Right forelimb (tissue), 1 donor: ENCODE measurements at regions not wholly inside any gene's neighbourhood (a gene's known extent, or its start where the extent isn't known, plus 50 kb on each side); places are given as distances from the start of the nearest gene placed in this dataset.

Source experiments
- DNase-seq: peaks from one replicate; pipeline ENCODE4 v3.0.0-alpha.2; 2018

DNA sequence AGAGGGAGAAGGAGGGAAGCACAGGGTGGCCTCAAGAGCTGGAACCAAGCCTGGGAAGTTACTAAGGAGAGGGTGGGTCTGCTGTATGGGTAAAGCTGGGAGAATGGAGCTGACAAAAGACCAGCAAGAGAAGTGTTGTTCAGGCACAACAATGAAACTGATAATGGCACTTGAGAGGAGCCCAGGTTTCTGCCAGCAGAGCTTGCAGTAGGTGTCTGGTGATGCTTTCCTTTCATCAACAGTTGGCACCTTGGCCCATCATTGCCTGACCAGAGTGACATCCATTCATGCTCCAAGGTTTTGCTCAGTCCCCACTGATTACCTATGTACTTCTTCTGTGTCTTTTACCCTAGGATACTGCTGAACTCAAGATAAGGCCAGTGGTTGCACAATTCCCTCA lies 92.9 kb upstream of the CXCR4 start:
- no peak for DNase-seq

DNA sequence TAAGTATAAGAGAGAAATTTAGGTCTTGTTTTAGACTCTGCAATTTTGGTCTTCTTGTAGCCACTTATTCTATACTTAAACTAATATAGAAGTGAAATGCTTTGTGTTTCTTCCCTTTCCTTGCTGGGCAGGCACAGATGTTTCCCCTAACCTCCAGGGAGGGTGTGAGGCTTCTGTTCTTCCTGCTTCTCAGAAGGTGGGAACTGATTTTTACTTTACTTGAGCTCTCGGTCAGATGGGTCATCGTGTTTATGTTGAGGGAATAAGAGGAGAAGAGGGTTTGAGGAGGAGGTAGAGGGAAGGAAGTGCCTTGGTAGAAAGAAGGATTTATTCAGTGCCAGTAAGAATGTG lies 92.5 kb upstream of the CXCR4 start:
- no peak for DNase-seq

DNA sequence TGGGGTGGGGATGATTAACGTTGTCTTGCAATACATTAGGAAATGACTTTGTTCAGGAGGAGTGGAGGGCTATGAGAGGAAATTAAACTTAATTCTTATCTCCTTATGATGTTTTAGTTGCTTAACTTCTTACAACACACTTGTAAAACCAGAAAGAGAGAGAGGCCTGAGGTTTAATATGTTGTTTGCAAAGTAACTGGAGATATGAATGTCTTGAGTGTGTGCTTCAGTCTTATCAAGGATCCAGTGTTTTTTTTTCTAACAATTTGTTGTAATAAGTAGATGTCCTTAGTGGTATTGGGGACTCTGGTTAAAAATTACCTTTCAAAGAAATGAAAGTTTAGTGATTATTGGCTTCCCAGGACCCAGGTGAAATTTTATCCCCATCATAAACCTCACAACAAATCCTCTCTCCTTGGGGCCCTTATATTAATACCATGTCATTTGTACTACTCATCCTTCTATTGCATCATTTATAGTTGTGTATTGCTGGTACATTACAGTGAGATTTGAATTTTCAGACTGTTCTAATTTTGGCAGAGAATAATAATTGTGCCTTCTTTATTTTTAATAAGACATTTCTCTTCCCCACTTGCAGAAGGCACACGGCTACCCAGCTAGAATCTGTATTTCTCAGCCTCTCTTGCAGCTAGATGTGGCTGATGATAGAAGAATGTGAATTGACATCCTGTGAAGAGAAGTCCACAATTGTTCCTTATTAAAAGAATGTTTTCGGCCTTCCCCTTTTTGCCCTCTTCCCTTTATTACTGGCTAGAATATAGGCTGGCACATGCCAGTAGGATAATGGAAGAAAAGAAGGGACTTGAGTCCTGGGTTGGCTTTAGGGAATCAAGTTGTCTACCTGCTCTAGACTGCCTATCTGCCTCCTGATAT lies 91.9 kb upstream of the CXCR4 start:
- no peak for DNase-seq

DNA sequence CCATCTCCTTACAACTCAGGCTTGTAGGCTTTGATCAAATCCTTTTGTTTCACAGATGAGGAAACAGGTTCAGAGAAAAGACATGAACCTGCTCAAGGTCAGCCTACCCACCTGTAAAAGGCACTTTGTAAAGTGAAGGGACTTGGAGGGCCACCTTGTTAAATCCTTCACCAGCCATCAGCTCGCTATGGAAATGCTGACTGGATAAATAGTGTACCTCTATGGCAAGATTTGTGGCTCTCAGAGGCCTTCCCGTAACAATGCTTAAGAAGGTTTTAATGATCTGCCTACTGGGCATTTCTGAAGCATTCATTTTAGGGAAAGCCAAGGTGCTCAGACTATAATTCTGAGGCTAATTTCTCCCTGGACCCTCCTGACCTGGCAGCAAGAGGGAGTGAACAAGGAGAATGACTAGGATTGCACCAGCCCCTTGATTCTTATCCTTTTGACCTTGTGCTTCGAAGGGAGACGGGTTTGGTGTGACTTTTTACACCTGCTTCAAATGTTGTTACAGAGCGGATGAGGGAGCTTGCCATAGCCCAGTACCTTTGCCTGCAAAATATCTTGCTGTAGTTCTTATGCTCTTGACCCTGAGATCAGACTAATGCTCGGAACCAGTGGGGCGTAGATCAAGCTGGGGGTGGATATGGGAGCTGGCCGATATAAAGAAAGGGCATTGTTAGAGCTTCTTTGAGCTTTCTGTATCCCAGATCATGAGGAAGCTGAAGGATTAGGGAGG lies 90.9 kb upstream of the CXCR4 start:
- DNase-seq, result no peak

DNA sequence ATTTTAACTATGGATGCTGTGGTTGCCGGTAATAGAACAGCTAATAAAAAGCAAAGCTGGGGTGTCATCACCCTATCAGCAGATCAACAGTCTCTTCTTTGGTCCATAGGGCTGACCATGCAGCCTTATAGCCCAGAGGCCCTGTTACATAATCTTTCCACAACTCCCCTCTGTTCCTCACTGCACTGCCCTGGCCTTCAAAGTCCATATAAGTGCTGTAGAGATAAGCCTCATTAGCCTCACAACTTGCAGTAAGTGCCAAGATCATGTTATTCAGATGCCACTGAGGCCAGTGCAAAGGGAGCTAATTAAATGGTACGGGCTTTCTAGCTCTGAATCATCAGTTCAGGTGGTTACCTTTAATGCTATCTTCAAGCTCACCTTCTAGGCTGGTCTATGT lies 89.7 kb upstream of the CXCR4 start:
- DNase-seq, result no peak

DNA sequence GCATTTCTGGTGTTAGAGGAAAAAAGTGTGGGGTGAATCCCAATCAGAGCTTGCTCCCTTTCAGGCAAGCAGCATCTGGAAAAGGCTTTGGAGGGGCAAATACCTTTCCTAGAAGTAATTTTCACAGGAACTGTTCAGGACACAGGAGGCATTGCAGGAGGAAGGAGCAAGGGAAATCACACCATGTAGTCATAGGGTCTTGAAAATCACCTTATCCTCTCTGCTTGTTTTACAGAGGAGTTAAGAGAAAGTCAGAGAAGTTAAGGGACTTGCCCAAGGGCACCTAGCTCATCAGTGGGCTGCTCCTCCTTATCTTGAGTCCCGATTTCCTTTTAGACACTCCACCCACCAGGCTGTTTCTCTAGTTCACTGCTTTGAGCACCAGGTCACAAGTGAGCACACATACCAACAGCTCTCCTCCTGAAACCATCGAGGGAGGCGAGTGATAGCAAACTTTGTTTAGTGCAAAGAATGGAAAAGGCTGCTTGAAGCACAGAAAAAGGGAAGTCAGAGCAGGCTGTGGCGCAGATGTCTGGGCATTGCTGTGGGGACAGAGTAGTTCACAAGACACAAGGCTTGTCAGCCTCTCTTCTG lies 89.2 kb upstream of the CXCR4 start:
- DNase-seq, result no peak

DNA sequence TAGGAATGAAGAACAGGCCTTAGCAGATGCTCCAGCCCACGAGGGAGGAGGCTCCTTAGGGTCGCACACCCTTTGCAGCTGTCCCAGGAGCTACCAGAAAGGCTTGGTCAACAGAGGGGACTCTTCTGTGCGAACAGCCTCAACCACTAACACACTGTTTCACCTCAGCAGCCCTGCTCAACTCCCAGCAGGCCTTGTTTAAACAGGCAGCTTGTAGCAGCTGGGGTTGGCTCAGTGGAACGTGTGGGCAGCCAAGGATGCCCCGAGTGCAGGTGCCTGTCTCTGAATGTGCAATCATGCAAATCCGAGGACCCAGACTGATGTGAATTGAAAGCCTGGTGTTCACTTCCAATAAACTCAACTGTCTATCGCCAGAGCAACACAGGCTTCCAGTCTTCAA lies 88.7 kb upstream of the CXCR4 start:
- DNase-seq, result no peak

DNA sequence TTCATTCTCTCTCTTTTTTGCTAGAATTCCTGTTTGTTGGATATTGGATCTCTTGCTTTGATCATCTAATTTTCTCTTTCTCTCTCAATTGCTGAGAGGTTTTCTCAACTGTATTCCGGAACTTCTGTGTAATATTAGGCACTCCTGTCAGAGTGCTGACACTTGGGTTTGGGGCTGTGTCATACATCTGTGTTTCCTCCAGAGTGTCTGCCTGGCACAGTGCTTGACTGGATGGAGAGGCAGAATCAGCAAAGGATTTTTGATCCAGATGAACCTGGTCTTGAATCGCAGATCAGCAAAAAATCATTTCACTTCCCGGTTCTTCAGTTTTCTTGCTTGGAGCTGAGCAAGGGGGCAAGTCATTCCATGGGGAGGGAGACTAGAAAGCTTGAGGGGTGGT lies 87.7 kb upstream of the CXCR4 start:
- DNase-seq, result no peak

DNA sequence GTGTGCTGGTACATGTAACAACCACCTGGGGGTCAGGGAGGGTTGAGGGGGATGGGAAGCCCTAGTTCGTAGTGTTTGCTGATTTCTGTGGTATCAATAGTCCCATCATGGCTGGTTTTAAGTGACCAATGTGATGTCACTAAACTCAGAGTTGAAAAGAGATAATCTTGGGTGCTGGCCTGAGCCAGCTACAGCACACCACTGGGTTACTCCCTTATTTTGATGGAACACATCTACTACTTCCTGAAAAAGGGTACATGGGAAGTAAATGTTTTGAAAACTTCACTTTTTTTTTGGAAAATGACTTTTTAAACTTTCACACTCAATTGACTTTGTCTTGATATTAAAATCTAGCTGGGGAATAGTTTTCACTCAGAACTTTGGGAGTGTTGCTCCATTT lies 87.0 kb upstream of the CXCR4 start:
- no peak for DNase-seq

DNA sequence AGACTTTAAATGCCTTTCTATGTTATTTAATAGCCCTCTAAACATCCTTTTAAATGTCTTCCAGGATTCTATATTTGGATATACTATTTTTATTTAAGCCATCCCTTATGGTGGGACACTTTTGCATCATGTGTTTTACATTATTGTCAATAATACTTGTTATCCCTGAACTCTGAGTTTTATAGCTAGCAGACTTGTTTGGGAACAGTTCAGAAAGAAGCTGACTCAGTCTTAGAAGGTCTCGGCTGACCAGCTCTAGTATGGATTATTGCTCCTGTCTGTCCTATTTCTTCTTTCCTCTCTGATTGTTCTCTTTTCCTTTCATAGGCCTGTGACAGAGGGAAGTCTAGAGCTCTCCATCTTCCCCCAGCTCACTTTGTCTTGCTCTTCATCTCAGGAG lies 77.3 kb upstream of the CXCR4 start:
- no peak for DNase-seq

DNA sequence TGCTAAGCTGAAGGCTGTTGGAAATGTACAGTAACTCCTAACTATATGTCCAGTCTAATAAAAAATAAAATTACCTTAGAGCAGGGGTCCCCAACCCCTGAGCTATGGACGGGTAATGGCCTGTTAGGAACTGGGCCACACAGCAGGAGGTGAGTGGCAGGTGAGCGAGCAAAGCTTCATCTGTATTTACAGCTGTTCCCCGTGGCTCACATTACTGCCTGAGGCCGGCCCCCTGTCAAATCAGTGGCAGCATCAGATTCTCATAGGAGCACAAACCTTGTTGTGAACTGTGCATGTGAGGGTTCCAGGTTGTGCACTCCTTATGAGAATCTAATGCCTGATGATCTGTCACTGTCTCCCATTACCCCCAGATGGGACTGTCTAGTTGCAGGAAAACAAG lies 73.1 kb upstream of the CXCR4 start:
- no peak for DNase-seq

DNA sequence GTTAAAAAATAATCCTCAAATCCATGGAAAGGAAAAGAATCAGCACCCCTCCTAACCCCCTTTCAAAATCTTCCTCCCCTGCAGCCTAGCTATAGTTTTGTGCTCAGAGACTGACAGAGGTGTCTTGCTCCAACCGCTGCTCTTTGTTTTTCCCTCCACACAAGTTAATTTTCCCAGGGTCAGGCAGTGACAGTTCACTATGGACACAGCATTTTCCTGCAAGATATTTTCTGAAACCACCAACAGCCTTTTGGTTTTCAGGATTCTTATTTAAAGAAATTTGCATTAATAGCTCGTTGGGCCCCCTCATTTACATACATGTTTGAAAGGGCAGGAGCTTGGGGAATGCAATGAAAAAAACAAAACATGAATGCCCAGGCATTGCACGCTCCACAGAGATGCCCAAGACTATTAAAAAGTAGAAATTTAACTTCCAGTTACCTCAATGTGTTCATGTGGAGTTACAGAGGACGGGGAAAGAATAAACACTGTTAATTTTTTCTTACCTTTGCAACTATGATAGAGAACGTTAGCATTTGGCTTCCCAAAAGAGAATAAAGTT lies 71.4 kb upstream of the CXCR4 start:
- no peak for DNase-seq

DNA sequence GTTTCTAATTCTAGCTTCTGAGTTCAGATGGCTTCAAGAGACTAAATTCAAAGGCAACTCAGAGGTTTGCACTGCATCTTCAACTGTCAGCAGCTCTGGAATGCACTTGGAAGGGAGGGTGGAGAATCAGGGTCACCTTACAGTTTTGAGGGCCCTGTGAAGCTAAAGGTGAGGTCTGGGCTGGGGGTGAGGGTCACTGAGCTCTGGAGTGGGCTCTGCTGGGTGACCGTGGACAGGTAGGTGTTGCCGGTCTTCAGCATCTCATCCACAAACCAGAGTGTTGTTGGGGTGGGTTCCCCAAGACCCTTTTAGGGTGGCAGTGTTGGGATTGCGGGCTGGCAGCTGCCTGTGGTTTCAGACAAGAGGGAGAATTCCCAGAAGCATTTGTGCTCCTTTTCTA lies 70.1 kb upstream of the CXCR4 start:
- no peak for DNase-seq

DNA sequence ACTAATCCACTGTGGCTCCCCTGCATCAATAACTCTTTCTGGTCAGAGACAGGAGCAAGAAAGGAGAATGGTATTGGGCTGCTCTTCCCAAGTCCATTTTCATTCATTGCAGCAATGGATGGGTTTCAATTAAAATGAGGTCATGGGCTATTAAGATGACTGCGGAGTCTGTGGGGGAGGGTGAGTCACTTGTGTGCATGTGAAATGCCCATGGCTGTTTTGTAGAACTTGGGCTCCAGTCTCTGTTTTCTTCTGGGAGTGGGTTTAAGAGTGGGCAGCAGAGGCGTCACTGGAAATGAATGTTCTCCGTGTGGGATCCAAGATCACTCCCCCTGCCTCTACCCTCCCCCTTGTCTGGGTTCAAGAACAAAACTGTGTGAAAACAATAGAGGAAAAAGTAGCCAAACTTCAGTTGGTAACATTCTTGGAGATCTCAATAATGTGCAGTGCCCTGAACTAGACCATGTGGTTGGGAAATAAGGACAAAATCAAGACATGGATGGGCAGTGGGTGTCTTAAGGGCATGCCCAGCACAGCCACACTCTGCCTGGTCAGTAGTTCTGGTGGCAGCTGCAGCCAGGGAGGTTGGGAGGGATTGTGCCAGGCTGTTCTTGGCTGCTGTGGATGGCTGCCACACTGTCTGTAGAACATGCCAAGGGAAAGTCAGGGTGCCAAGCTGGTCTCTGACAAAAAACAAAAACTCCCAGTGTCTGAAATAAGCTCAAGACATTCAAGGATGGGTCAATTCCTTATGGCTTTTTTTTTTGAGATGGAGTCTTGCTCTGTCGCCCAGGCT lies 68.2 kb upstream of the CXCR4 start:
- no peak for DNase-seq

DNA sequence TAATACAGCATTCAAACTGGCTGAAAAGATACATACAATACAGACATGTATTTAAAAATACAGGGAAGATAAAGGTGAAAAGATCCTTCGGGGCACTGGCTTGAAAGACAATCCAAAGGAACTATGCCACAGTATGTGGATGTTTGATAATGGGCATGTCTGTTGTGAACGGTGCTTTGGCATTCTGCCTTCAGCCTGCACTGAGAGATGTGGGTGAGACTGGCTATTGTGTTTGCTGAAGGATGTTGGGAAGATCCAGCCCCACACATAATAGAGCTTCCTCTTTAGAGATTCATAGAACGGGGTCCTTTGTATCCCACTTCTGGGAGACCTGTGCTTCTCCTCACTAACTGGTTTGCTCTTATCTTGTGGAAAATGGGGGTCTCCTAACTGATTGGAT lies 65.1 kb upstream of the CXCR4 start:
- DNase-seq, result no peak

DNA sequence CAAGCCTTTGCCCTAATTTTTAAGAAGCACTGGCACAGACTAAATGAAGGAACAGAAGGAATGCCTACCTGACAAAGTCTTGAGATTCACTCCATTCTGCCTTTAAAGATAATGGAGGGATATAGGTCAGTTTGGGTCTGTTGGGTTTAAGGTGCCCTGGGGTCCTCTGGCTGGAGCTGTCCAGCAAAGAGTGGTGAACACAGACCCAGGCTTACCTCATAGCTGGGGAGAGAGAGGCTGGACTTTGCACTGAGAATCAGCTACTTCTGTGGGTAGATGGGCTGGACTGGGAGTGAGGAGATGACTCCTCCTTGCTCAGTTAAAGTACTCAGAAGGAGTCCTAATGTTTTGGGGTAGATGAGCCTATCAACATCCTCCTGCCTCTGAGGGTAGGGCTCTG lies 64.4 kb upstream of the CXCR4 start:
- DNase-seq, result no peak

DNA sequence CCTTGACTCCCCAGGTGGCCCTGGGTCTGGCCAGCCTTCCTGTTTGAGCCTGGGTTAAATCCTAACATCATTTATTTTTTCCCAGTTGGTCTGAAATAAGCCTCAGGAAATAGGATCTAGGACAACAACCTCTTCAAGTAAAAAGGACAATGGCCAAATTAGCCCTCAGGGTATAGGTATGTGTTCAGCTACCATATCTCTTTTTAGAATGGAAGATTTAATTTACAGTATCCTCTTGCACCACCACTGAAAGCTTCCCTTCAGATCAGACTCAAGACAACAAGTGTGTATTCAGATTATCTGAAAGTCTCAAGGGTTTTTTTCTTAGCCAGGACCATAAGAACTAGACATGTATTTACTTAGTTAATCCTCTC lies 61.6 kb upstream of the CXCR4 start:
- DNase-seq, result no peak

DNA sequence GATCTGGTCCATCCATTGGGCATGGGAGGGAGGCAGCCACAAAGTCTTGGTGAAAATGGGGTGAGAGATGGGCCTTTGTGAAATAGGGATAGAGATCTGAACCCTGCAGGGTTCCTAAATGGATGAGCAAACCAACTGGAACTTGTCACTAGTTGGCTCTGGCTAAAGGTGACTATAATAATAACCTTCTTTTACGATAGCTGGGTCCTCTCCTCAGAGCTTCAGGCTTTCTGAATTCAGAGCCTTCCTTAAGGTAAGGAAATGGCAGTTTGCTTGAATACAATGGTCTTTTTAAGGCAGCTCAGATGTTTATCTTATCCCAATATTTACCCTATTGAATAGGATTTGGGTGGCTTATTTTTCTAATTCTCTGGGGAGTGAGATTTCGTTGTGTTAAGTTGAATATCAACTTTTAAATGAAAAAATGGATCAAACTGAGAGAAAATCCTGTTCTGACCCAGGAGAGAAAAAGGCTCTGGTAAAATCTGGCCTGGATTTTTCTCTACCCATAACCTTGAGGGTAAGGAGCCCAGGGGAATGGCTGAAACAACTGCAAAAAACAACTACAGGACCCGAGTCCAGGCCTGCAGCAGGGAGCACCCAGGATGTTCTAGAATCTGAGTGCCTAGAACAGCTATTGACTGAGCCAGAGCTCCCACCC lies 61.1 kb upstream of the CXCR4 start:
- no peak for DNase-seq

DNA sequence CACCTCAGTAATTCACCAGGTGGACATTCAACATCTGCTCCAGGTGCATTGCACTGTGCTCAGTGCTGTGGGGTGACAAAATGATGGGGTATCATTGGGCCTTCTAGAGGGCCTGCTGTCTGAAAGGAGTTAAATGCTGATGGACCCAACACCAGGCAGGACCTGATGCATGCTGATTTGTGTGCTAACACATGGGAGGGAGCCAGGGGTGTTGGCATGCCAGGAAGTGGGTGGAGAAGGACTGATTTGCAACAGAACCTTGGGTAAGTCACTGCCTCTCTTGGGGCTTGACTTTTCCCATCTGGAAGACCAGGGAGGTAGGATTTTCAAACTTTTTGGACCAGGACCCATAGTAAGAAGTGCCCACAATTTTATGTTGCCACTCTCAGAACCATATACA lies 57.9 kb upstream of the CXCR4 start:
- DNase-seq, result no peak

DNA sequence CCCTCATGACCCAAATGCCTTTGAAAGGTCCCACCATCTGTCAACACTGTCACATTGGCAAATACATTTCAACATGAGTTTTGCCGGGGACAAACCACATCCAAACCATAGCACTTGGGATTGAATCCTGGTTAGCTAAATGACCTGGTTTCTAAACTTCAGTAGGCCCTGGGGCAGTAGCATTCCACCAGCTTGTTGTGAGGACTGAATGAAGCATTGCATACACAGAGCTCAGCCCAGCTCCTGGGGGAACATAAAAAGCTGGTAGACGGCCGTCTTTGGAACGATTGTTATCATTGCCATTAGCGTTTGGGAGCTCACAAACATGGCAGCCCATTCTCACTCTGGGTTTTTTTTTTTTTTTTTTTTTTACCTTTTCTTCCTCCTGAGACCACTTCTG lies 57.5 kb upstream of the CXCR4 start:
- no peak for DNase-seq

DNA sequence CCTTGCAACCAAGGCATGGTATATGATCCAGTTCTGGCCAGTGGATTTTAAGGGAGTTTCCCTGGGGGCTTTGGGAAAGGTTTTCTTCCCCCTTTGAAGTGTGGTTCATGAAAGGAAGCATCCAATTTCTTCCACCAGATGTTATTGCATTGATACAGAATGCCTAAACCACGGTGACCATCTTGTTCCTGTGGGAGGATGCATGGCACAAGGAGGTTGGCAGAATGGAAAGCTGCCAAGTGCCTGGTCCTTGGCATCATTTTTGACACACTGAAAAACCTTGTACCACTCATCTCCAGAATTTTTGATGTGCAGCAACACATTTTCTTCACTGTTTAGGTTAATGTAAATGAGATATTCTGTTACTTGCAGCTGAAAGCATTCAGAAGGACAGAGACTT lies 55.2 kb upstream of the CXCR4 start:
- DNase-seq, result no peak

DNA sequence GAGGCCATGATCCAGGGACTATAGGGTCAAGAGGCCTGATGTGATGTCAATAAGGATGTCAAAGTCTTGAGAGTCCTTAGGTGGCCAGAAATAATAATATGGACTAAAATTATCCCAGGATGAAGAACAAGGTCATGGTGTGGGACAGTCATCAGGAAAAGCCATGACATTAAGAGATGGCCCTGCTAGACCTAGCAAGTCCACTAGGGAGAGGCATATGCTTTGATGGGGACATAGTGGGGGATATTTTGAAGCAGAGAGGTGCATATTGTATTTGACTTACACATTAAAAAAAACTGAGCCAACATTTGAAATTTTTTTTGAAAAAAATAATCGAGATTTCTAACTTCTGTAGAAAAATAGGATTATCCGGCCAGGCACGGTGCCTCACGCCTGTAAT lies 53.3 kb upstream of the CXCR4 start:
- DNase-seq, result no peak

DNA sequence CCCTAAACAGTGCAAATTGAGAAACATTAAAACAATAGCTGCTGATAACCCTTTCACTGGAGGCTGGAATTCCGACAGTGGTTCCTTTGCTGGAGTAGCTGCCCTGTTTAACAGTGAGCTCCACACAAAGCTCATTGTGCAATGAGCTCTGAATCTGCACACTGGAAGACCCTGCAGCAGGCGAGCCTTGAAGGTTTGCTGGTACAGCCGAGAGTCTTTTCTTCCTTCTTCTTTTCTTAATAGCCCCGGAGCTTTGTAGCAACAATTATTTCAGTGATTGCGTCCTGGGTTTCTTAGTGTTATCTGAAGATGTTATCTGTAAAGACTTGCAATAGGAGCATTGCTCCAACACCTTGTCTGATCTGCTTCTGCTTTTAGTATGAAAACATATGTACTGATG lies 50.8 kb upstream of the CXCR4 start:
- no peak for DNase-seq
